ELF-1 (cell line): ENCODE measurements at regions not wholly inside any gene's neighbourhood (a gene's known extent, or its start where the extent isn't known, plus 50 kb on each side); places are given as distances from the start of the nearest gene placed in this dataset.
"Not testable (repeated sequence)": the region's sequence is repeated elsewhere in the genome, so short reads cannot be mapped to it uniquely, and the experiment has no call there.

Experiments
- DNase-seq: peaks from one replicate; pipeline ENCODE4 v3.0.0-alpha.2; 2016; ENCODE audit warnings: low read depth, low spot score

- DNase-seq, result no peak
Measured at GRCh38 chr1:105368446-105368845, 1618.7 kb downstream of the AMY1C start.

DNA sequence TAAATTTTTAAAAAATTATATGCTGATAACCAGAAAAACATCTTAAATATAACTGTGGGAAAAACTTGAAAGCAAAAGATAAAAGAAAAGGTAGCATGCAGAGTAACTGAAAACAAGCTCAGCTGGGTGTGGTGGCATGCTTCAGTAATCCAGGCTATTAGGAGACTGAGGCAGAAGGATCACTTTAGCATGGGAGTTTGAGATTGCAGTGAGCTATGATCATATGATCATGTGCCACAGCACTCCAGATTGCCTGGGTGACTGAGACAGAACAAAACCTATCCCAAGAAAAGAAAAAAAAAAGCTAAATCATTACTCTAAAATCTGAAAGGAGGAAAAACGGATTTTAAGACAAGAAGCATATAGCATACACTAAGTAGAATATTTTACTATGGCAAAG, 1624.0 kb downstream of the AMY1C start:
- DNase-seq, result no peak

- DNase-seq, result no peak
Measured at GRCh38 chr1:105386489-105386888, 1636.8 kb downstream of the AMY1C start.

GRCh38 chr1:105396001-105396400, 1646.3 kb downstream of the AMY1C start:
- no peak for DNase-seq

- no peak for DNase-seq
Measured at GRCh38 chr1:105398909-105399308, 1649.2 kb downstream of the AMY1C start.

GRCh38 chr1:105399716-105400115, 1650.0 kb downstream of the AMY1C start:
- DNase-seq, result no peak

- DNase-seq, result no peak
Measured at GRCh38 chr1:105416261-105416660, 1640.2 kb upstream of the PRMT6 start.

GRCh38 chr1:105419030-105419429, 1637.4 kb upstream of the PRMT6 start:
- DNase-seq, result no peak

DNA sequence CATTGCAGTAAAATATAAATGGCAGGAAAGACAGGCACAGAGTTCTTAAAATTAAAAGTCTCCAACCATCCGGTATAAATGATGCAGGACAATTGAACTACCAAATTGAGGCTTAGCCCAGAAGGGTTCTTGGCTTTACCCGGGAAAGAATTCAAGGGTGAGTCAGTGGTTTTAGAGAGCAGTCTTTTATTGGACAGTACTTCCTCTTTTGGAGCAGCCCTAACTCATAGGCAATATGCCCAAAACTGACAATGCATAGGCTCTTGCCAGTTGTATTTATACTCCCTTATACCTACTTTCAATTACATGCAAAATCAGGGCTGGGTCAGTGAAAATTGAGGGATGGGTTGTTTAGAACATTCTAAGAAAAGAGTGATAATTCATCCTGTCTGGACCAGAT, 1628.9 kb upstream of the PRMT6 start:
- DNase-seq, result no peak

- no peak for DNase-seq
Measured at GRCh38 chr1:105436589-105437259, 1619.8 kb upstream of the PRMT6 start.

- DNase-seq, result no peak
Measured at GRCh38 chr1:105437847-105438246, 1618.6 kb upstream of the PRMT6 start.

DNA sequence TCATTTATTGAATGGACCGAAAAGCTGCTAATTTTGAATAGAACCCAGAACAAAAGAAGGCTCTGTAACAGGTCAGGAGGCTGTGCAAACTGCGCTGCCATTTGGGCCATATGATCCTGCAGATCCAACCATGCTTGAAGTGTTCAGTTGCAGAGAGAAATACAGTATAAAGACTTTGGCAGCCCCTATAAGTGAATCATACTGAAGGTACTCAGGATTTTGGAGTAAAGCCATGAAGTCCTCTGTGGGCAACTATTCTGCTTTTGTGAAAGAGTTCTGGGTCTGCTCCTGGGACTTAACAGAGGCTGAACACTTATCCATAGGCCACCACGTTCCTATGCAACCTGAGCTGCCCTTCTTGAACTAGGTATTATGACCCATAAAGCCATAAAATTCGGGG, 1613.6 kb upstream of the PRMT6 start:
- no peak for DNase-seq

DNA sequence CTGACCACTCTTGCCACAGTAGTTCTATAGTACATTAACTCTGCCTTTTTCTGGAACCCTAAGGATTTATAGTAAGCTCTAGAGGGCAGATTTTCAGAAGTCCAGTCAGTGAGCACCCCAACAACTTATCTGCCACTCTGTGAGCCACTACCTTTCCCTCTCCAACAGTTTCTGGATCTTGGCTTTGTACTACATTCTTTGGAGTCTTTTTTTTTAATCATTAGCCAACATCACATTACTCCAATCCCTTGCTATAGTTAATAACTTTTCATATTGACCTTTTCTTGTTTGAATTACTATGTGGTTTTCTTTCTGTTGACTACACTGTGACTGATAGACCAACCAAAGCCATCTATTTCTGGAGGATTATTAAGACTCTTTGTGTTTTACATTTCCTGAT, 1596.7 kb upstream of the PRMT6 start:
- DNase-seq, result no peak

- no peak for DNase-seq
Measured at GRCh38 chr1:105462308-105462707, 1594.2 kb upstream of the PRMT6 start.

DNA sequence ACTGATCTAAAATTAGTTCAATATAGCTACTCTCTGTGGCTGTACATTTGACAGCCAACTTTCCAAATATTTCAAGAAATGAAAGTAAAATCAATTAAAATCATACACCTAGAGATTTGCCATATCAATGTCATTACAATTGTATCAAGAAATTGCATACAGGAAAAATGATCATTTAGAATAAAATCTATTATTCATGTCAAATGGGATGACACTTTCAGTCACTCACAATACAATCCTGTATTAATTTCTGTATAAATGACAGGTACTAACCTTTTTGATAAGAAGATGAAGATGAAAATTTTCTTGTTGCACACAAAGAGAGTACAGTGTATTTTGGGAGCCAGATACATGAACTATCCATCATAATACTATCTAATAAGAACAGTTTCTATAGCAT, 1588.9 kb upstream of the PRMT6 start:
- no peak for DNase-seq

- DNase-seq, result not testable (repeated sequence)
Measured at GRCh38 chr1:105470541-105470940, 1585.9 kb upstream of the PRMT6 start.

GRCh38 chr1:105483436-105483835, 1573.0 kb upstream of the PRMT6 start:
- DNase-seq, result no peak

DNA sequence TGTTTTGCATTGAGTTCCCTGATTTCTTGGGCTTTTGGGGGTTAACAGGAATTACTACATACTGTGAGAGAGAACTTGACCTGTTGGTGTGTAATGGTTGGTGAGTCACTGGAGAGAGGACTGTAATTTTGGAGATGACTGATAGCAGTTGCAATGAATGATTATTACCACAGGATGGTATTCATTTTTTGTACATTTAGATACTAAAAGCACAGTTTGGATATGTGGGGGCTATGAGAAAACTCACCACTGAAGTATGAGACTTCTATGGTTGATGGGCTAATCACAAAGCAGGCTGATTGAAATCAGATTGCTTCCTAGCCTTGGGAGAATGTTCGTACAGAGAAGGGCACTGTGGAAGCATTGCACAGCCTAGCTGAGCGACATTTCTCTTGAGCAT, 1571.3 kb upstream of the PRMT6 start:
- DNase-seq, result no peak

GRCh38 chr1:105492921-105493320, 1563.6 kb upstream of the PRMT6 start:
- no peak for DNase-seq

DNA sequence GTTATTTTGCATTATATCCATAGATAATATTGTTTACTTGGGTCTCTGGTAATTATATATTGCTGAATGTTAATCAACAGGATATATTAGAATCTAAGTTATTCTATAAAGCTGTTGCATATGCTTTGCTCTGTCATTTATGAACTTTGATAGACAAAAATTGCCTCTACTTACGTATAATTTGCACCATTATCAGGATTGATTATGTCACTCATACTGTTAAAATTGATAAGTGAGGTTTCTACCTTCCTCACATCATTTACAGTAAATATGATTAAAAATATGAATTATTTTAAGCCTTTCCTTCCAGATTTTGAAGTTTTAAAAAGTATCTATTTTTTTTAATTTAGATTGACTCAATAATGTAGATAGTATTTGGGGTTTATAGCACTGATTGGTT, 1540.4 kb upstream of the PRMT6 start:
- DNase-seq, result no peak

DNA sequence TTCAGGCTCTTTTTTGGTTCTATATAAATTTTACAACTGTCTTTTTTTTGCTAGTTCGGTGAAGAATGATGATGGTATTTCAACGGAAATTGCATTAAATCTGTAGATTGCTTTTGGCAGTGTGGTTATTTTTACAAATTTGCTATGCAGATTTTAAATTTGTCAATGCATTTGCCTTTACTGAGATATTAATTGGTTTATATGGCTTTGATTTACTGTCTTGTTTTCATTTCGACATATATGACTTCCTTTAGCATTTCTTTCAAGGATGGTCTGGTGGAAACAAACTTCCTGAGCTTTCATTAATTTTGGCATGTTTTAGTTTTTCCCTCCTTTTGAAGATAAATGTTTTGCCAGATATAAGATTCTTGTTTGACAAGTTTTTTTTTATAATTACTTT, 1522.5 kb upstream of the PRMT6 start:
- no peak for DNase-seq

DNA sequence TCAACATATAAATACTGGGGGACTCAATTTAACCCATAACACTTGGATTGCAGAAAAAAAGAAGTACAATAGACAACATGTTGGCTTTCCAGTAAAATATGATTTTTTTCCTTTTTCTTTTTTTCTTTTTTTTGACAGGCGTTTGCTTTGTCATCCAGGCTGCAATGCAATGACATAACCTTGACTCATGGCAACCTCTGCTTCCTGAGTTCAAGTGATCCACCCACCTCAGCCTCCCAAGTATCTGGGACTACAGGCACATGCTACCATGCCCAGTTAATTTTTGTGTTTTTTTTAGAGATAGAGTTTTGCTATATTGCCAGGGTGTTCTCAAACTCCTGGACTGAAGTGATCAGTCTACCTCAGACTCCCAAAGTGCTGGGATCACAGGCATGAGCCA, 1512.0 kb upstream of the PRMT6 start:
- no peak for DNase-seq

DNA sequence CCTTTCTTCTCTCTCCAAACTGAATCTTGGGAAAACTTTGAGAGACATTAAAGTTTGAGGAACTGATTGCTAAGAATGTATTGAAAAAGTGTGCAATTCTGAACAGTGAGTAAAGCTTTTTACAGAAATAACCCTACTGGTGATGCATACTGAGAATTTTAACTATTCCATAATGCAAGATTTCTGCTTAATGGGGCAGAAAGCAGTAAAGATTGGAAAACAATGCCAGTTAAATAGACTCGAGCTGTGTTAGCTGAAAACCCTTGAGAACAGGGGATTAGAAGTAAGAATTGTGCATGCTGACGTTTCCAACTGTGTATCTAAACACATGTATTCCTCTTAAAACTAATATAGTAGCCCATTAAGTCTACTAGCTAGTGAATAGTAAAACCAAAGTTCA, 1500.2 kb upstream of the PRMT6 start:
- no peak for DNase-seq

DNA sequence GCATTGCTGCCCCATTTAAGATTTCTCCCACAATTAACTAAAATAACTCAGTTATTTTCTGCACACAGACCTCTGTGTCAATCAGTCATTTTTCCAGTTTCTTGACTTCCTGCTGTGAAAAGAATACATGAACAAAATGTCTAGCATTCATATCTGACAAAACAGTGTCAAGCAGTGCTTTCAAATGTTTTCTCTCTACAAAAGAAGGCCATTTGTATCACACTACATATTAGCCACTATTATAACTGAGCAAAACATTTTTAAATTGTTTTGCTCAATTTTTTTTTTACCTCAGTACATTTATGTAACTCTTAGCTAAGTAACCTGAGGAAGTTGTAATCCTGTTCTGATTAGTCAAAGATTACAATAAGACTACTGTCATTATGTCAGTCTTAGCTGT, 1498.5 kb upstream of the PRMT6 start:
- no peak for DNase-seq
